ENCODE measurements at regions not wholly inside any gene's neighbourhood (a gene's known extent, or its start where the extent isn't known, plus 50 kb on each side); places are given as distances from the start of the nearest gene placed in this dataset.

DNA sequence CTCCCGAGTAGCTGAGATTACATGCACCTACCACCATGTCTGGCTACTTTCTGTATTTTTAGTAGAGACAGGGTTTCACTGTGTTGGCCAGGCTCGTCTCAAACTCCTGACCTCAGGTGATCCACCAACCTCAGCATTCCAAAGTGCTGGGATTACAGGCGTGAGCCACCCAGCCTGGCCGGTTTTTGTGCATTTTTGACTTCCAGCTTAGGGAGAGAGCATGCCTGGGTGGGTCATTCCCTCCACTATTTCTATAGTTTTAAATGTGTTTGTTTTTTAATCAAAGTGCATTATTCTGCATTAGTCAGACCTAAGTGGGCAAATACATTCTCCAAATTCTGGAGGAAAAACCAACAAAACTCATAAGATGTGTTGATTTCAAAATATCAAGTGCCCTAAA lies 207.4 kb upstream of the NRIP1 start:
- DNase-seq (ENCODE audit: insufficient read length) (no peak), FAIRE-seq (no peak)
- TF ChIP-seq POLR2AphosphoS5 (IDR thresholded peaks at IDR 0.05; ENCODE audit: low read depth, low read length) = no peak
- TF ChIP-seq TAF1 (IDR thresholded peaks at IDR 0.05; ENCODE audit: borderline replicate concordance, low read depth, low read length) = no peak
- TF ChIP-seq POLR2A (IDR thresholded peaks at IDR 0.05; ENCODE audit: low read depth, low read length) = no peak

GRCh38 chr21:15272591-15272990 lies 207.8 kb upstream of the NRIP1 start:
- TF ChIP-seq POLR2A (IDR thresholded peaks at IDR 0.05; ENCODE audit: low read depth, low read length) (no peak), TAF1 (IDR thresholded peaks at IDR 0.05; ENCODE audit: borderline replicate concordance, low read depth, low read length) (no peak), POLR2AphosphoS5 (IDR thresholded peaks at IDR 0.05; ENCODE audit: low read depth, low read length) (no peak)
- no peak for FAIRE-seq
- DNase-seq (ENCODE audit: insufficient read length) = no peak

DNA sequence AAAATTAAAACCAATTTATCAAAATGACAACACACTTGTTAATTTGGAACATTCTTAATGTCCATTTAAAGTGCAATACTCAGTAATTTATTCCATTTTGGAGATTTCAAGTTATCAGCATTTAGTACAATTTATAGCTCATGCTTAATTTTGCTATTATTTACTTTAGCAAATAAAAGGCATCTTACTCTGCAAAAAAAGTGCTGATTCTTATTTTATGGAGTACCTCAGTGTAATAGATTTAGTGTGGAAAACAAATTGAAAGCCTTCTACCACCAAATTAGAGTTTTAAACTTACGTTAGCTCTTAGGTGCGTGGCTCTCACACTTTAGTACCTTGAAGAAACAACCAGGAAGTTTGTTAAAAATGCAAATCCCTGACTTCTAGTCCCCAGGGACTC lies 208.4 kb upstream of the NRIP1 start:
- TF ChIP-seq POLR2A (IDR thresholded peaks at IDR 0.05; ENCODE audit: low read depth, low read length) = no peak
- no peak for TF ChIP-seq TAF1 (IDR thresholded peaks at IDR 0.05; ENCODE audit: borderline replicate concordance, low read depth, low read length)
- TF ChIP-seq POLR2AphosphoS5 (IDR thresholded peaks at IDR 0.05; ENCODE audit: low read depth, low read length) = no peak
- DNase-seq (ENCODE audit: insufficient read length) = no peak
- FAIRE-seq = no peak

DNA sequence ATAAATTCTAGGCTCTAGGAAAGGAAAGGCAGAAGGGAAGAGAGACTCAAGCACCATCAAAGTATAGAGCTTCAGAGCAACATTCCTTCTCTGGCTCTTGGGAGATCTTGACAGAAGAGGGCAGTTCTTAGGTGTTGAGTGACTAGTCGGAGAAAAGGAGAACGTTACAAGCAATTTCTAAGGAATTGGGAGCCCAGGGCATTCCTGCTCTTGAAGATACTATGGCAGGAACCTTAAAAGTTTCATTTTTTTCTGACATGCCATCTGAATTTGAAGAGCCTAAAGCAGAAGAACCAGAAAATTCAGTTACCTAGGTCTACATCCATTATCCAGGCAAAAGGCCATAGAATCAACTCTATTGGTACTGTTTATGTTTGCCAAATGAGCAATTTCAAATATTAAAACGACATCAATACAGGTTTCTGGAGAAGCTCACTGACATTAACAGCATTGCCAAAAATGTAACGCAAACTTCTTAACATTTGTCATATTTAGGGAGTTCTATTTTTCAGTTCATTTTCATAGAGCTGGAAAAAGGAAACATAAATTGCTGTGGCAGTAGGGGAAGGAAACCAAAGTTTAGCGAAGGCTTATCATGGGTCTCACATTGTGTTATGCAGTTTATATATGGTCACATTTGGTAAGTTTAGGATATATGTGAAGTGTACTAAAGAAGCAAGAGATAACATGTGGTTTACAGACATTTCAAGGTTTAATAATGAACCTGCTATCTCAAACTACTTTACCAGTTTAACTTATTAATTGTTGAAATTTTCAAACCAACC lies 210.1 kb upstream of the NRIP1 start:
- TF ChIP-seq POLR2AphosphoS5 (IDR thresholded peaks at IDR 0.05; ENCODE audit: low read depth, low read length) = no peak
- no peak for TF ChIP-seq TAF1 (IDR thresholded peaks at IDR 0.05; ENCODE audit: borderline replicate concordance, low read depth, low read length)
- no peak for TF ChIP-seq POLR2A (IDR thresholded peaks at IDR 0.05; ENCODE audit: low read depth, low read length)
- DNase-seq (ENCODE audit: insufficient read length) (no peak), FAIRE-seq (no peak)

DNA sequence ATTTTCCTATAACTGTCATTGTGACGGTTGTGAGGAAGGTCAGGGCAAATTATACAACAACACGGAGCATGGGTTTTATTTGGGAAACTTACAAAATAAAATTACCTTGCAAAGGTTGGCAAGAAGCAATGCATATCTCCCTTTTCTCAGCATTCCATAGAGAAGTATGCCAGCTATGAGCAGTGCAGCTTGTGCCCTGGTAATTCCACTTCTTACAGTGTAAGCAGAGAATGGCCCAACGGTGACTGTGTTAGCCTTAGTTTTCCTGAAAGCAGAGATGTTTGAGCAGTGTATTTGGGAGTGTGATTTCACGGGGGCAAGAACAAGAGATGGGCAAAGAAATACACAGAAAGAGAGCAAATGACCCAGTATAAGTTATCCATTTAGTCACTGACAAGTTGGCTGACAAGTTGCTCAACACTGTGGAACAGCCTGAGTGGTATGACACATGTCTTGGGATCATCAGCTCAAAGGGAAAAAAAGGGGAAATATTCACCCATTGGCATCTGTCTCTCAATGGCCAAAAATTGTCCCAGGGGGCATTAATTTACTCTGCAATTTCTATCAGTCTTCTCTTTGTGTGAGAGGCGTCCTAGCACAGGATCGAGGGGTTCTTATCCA lies 210.9 kb upstream of the NRIP1 start:
- TF ChIP-seq POLR2AphosphoS5 (IDR thresholded peaks at IDR 0.05; ENCODE audit: low read depth, low read length) (no peak), POLR2A (IDR thresholded peaks at IDR 0.05; ENCODE audit: low read depth, low read length) (no peak), TAF1 (IDR thresholded peaks at IDR 0.05; ENCODE audit: borderline replicate concordance, low read depth, low read length) (no peak)
- DNase-seq (ENCODE audit: insufficient read length) (no peak), FAIRE-seq (no peak)

- DNase-seq (ENCODE audit: insufficient read length) = no peak
- FAIRE-seq = no peak
- TF ChIP-seq POLR2A (IDR thresholded peaks at IDR 0.05; ENCODE audit: low read depth, low read length) (no peak), TAF1 (IDR thresholded peaks at IDR 0.05; ENCODE audit: borderline replicate concordance, low read depth, low read length) (no peak)
Observed at GRCh38 chr21:15276243-15276642, 211.4 kb upstream of the NRIP1 start.

GRCh38 chr21:15277466-15277865 lies 212.7 kb upstream of the NRIP1 start:
- TF ChIP-seq TAF1 (IDR thresholded peaks at IDR 0.05; ENCODE audit: borderline replicate concordance, low read depth, low read length) (no peak), POLR2A (IDR thresholded peaks at IDR 0.05; ENCODE audit: low read depth, low read length) (no peak), POLR2AphosphoS5 (IDR thresholded peaks at IDR 0.05; ENCODE audit: low read depth, low read length) (no peak)
- DNase-seq (ENCODE audit: insufficient read length) = no peak
- FAIRE-seq = no peak

DNA sequence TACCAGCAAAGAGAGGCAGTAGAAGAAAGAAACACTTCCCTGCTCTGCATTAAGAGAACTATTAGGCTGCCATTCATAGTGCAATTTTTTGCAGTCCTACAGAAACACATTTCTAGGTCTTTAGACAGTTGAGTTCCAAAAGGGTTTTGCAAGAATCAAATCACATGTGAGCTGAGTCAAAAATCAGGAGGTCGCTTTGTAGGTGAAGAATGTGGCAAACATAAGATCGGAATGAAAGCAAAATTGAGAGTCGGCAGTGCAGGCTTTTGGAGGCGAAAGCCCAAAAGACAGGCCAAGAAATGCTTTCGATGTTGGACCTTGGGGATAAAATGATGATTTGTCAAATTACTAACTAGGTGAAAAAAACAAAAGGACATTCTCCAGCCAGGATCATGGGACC lies 213.5 kb upstream of the NRIP1 start:
- TF ChIP-seq TAF1 (IDR thresholded peaks at IDR 0.05; ENCODE audit: borderline replicate concordance, low read depth, low read length) (no peak), POLR2AphosphoS5 (IDR thresholded peaks at IDR 0.05; ENCODE audit: low read depth, low read length) (no peak), POLR2A (IDR thresholded peaks at IDR 0.05; ENCODE audit: low read depth, low read length) (no peak)
- DNase-seq (ENCODE audit: insufficient read length) (no peak), FAIRE-seq (no peak)

DNA sequence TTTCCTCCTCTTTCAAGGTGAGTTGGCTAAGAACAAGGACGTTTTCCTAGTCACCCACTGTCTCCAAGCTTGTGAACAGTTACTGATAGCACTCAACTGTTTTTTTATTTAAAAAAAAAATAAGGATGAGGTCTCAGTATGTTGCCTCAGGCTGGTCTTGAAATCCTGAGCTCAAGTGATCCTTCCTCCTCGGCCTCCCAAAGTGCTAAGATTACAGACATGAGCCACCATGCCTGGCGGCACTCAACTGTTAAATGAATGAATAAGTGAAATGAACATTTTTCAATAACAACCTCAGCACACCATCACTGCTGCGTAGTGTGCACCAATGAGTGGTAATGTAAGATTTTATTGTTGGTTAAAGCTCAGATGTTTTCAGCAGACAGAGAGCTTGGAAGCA lies 214.1 kb upstream of the NRIP1 start:
- no peak for FAIRE-seq
- DNase-seq (ENCODE audit: insufficient read length) = no peak
- TF ChIP-seq POLR2A (IDR thresholded peaks at IDR 0.05; ENCODE audit: low read depth, low read length) (no peak), POLR2AphosphoS5 (IDR thresholded peaks at IDR 0.05; ENCODE audit: low read depth, low read length) (no peak), TAF1 (IDR thresholded peaks at IDR 0.05; ENCODE audit: borderline replicate concordance, low read depth, low read length) (no peak)

DNA sequence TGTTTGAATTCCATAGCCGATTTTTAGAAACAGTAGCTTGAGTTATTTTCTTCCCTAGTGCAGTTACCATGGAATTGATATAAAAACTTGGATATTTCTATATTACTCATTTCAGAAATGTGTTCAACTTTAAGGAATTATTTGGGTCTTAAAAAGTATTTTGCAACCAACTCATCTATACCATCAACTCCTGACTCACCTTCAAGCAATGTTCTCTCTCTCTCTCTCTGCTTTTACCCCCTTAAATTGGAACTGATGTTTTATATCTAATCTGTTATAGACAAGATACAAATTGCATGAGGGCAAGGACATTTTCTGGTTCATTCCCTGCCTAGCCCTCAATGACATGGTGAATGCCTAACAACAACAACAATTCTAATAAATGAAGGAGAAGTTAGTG lies 214.7 kb upstream of the NRIP1 start:
- TF ChIP-seq TAF1 (IDR thresholded peaks at IDR 0.05; ENCODE audit: borderline replicate concordance, low read depth, low read length) (no peak), POLR2A (IDR thresholded peaks at IDR 0.05; ENCODE audit: low read depth, low read length) (no peak), POLR2AphosphoS5 (IDR thresholded peaks at IDR 0.05; ENCODE audit: low read depth, low read length) (no peak)
- FAIRE-seq = no peak
- DNase-seq (ENCODE audit: insufficient read length) = no peak

- no peak for FAIRE-seq
- TF ChIP-seq POLR2AphosphoS5 (IDR thresholded peaks at IDR 0.05; ENCODE audit: low read depth, low read length) (no peak), POLR2A (IDR thresholded peaks at IDR 0.05; ENCODE audit: low read depth, low read length) (no peak), TAF1 (IDR thresholded peaks at IDR 0.05; ENCODE audit: borderline replicate concordance, low read depth, low read length) (no peak)
Observed at GRCh38 chr21:15281714-15282113, 216.9 kb upstream of the NRIP1 start.

GRCh38 chr21:15282665-15283064 lies 217.9 kb upstream of the NRIP1 start:
- FAIRE-seq (no peak), DNase-seq (ENCODE audit: insufficient read length) (no peak)
- TF ChIP-seq POLR2AphosphoS5 (IDR thresholded peaks at IDR 0.05; ENCODE audit: low read depth, low read length) (no peak), TAF1 (IDR thresholded peaks at IDR 0.05; ENCODE audit: borderline replicate concordance, low read depth, low read length) (no peak), POLR2A (IDR thresholded peaks at IDR 0.05; ENCODE audit: low read depth, low read length) (no peak)

More at GRCh38 chr21:15281714-15282113, 216.9 kb upstream of the NRIP1 start:
- no peak for DNase-seq (ENCODE audit: insufficient read length)

Data from GM12892 (cell line).